ENCODE measurements at regions not wholly inside any gene's neighbourhood (a gene's known extent, or its start where the extent isn't known, plus 50 kb on each side); places are given as distances from the start of the nearest gene placed in this dataset.

DNA sequence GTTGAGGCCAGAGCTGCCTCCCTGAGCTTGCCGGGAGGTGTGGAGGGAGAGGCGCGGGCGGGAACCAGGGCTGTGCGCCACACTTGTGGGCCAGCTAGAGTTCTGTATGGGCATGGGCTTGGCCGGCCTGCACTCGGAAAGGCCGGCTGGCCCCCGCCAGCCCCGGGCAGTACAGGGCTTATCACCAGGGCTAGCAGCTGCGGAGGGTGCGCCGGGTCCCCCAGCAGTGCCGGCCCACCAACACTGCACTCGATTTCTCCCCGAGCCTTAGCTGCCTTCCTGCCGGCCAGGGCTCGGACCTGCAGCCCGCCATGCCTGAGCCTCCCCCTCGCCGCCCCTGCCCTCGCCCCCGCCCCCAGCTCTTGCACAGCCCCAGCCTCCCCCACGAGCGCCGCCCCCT lies 472.7 kb downstream of the TFAP2A start:
- Mint-ChIP-seq H3K4me1 (no peaks in the 10 kb centered on the region), H3K27me3 (peaks cover 0 to 4% (median 0%) of the 10 kb centered on the region in 5 donors), H3K27ac (no peak overlapping the region), H3K36me3 (peaks cover 0 to 2% (median 0%) of the 10 kb centered on the region in 3 donors), H3K4me3 (no peak overlapping the region), H3K9me3 (peaks cover 0 to 7% (median 2%) of the 10 kb centered on the region in 9 donors)
- ATAC-seq: no peak
- POLR2A ChIA-PET: no interaction called here
- DNase-seq: no peak

DNA sequence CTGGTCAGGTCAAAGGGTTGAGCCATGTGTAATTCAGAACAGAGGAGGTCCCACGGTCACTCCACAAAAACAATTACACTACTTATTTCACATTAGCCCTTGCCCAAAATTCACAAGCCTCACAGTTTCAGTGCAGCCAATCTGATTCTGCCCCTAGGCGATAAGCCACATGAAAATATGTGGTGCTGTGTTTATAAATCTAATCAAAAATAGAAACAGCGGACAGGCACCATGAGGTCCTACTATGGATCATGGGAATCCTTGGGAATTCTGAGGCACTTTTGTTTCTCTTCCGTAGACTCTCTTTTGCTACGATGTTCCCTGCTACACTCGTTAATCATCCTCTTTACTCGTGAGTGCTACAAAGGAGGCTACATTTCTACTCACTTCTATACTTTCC lies 476.1 kb downstream of the TFAP2A start:
- Mint-ChIP-seq H3K36me3 (peaks cover 0 to 2% (median 0%) of the 10 kb centered on the region in 3 donors), H3K4me3 (no peak overlapping the region), H3K4me1 (no peaks in the 10 kb centered on the region), H3K9me3 (peaks cover 0 to 5% (median 0%) of the 10 kb centered on the region in 9 donors), H3K27me3 (peaks cover 0 to 4% (median 0%) of the 10 kb centered on the region in 5 donors), H3K27ac (no peak overlapping the region)
- ATAC-seq (no peak), DNase-seq (no peak)
- POLR2A ChIA-PET: no interaction called here

DNA sequence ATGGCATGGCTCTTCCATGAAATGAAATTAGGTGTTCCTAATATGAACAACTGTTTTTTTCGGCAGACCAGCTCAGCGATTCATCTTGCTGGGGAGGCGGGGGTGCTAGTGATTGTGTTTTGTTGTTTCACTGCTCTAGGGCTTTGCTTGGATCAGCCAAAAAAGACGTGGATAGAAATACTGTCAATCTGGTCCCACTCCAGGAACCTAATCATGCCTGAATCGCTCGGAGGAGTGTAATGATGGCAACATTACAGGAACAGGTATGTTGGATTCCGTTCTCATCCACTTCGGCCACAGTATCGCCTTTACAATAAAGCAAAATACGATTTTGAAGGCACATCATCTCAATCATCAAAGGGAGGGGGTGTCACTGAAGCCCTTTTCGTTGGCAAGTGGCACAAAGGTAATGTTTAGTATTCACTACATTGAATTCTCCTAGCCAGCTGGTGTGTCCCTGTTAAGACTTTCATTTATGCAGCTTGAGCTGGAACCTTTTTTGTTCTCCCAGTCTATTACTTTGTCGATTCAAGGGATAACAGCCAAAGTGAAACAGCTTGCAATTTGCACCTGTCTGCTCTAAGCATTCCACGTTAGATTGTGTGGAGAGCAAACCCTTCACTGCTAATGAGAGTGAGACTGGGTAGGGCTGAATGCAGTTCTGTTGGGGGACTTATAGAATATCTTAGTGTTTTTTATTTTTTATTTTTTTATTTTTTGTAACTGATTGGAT lies 477.7 kb downstream of the TFAP2A start:
- Mint-ChIP-seq H3K4me3 (no peak overlapping the region), H3K4me1 (no peaks in the 10 kb centered on the region), H3K36me3 (peaks cover 0 to 2% (median 0%) of the 10 kb centered on the region in 3 donors), H3K9me3 (peaks cover 0 to 5% (median 0%) of the 10 kb centered on the region in 9 donors), H3K27me3 (peaks cover 0 to 4% (median 0%) of the 10 kb centered on the region in 5 donors), H3K27ac (no peak overlapping the region)
- POLR2A ChIA-PET: no interaction called here
- DNase-seq (no peak), ATAC-seq (no peak)

DNA sequence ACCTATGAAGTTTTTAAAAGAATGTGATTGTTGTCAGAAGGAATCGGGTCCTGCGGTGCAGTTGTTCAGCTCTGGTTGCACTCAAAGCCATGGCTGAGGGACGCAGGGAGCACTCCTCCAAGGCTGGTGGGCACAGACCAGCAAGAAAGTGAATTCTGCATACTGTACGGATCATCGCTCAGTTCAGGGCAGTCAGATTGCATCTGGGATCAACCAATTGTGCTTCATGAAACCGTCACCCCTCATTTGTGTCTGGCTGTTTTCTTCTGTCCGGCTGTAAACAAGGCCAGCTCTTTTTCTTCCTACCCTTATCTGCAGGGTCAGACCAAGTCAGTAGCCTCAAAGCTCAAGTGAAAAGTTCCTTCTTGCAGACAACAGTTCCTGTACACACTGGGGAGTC lies 478.3 kb downstream of the TFAP2A start:
- peaks cover 0 to 2% (median 0%) of the 10 kb centered on the region in 3 donors for H3K36me3 Mint-ChIP-seq
- no peak for DNase-seq
- H3K9me3 Mint-ChIP-seq: peaks cover 0 to 5% (median 0%) of the 10 kb centered on the region in 9 donors
- H3K4me3 Mint-ChIP-seq: no peak overlapping the region
- ATAC-seq: no peak
- no peaks in the 10 kb centered on the region for H3K4me1 Mint-ChIP-seq
- no peak overlapping the region for H3K27ac Mint-ChIP-seq
- peaks cover 0 to 1% (median 0%) of the 10 kb centered on the region in 5 donors for H3K27me3 Mint-ChIP-seq
- POLR2A ChIA-PET: no interaction called here

DNA sequence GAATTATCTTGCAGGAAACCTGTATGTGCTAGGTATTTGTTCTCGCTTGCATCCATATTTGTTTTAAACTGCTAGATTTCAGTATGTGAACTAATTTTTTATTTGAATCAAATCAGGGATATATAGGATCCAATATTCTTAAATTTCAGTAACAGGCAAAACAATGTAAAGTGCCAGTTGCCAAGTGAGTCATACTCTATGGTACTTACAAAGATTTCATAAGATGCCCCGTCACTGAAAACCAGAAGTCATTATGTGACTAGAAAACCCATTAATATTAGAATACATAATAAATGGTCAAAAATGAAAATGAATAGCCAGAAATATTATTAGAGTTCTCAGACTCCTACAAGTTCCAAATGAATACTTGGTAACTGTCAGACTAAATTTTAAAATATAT lies 481.2 kb downstream of the TFAP2A start:
- no peaks in the 10 kb centered on the region for H3K27me3 Mint-ChIP-seq
- H3K9me3 Mint-ChIP-seq: peaks cover 0 to 5% (median 0%) of the 10 kb centered on the region in 9 donors
- no peaks in the 10 kb centered on the region for H3K36me3 Mint-ChIP-seq
- DNase-seq (no peak), ATAC-seq (no peak)
- no peak overlapping the region for H3K27ac Mint-ChIP-seq
- no peak overlapping the region for H3K4me3 Mint-ChIP-seq
- POLR2A ChIA-PET: no interaction called here
- H3K4me1 Mint-ChIP-seq: no peaks in the 10 kb centered on the region

DNA sequence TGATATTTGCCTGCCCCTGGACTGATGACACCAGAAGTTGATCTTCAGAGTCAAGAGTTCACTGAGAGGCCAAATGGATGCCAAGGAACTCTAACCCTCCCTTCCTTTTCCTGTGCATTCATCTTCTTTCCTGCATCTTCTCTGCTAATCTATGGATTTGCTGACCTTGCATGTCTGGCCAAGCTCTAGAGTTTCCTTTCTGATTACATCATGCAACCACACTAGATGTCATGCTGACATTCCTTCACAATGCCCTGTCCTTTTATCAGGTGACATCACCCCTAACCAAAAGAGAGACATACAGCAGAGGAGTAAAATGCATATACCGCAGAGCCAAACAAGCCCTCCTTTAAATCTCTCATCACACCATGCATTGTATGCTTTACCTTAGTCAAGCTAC lies 487.6 kb downstream of the TFAP2A start:
- Mint-ChIP-seq H3K4me1 (no peaks in the 10 kb centered on the region), H3K4me3 (no peak overlapping the region), H3K27me3 (peaks cover 0 to 9% (median 0%) of the 10 kb centered on the region in 5 donors), H3K36me3 (no peaks in the 10 kb centered on the region), H3K27ac (no peak overlapping the region), H3K9me3 (peaks cover 0 to 25% (median 6%) of the 10 kb centered on the region in 9 donors)
- POLR2A ChIA-PET: no interaction called here
- no peak for DNase-seq
- ATAC-seq: no peak

DNA sequence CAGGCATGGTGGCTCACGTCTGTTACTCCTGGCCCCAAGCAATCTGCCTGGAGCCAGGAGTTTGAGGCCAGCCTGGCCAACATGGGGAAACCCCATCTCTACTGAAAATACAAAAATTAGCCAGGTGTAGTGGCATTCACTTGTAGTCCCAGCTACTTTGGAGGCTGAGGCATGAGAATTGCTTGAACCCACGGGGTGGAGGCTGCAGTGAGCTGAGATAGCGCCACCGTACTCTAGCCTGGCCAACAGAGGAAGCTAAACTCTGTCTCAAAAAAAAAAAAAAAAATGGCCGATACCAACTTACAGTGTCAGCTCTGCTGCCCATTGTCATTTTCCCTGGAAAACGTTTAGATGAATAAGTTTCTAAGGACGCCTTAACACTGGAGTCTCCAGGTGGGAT lies 489.9 kb downstream of the TFAP2A start:
- ATAC-seq (no peak), DNase-seq (no peak)
- H3K4me3 Mint-ChIP-seq: no peak overlapping the region
- H3K4me1 Mint-ChIP-seq: no peaks in the 10 kb centered on the region
- H3K27ac Mint-ChIP-seq: no peak overlapping the region
- POLR2A ChIA-PET: no interaction called here
- H3K27me3 Mint-ChIP-seq: peaks cover 0 to 9% (median 0%) of the 10 kb centered on the region in 5 donors
- peaks cover 4 to 25% (median 7%) of the 10 kb centered on the region in 9 donors for H3K9me3 Mint-ChIP-seq
- H3K36me3 Mint-ChIP-seq: no peaks in the 10 kb centered on the region

DNA sequence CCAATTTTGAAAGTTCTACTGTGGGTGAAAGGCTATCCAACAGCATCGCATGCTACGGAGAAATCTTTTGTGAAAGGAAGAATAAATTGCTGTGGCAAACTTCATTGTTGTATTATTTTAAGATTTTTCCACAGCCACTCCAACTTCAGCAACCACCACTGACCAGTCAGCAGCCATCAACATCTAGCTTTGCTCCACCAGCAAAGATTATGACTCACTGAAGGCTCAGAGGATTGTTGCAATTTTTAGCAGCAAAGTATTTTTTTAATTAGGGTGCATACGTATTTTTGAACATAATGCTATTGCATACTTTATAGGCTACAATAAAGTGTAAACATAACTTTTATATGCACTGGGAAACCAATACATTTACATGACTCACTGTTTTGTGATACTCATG lies 493.5 kb downstream of the TFAP2A start:
- POLR2A ChIA-PET: no interaction called here

DNA sequence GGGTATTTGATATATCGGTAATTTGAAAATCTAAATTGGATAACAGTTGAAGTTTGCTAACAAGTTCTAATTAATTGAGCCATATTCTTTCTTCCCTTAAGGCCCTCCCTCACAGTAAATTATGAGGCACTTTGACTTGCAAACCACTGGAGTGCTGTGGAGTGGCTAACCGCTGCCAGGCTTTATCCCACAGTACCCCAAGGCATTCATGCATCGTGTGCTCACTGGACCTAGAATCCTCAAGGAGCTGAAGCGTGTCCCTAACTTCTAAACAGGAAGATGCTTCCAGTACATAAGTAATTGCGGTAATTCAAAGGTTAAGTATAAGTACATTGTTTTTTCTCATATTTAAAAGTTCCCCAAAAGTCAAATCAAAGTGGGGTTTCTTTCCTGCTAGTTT lies 499.9 kb downstream of the TFAP2A start:
- DNase-seq (no peak), ATAC-seq (no peak)
- H3K36me3 Mint-ChIP-seq: peaks cover 0 to 6% (median 0%) of the 10 kb centered on the region in 3 donors
- H3K4me1 Mint-ChIP-seq: no peaks in the 10 kb centered on the region
- H3K27ac Mint-ChIP-seq: no peak overlapping the region
- POLR2A ChIA-PET: no interaction called here
- peaks cover 0 to 7% (median 0%) of the 10 kb centered on the region in 5 donors for H3K27me3 Mint-ChIP-seq
- no peak overlapping the region for H3K4me3 Mint-ChIP-seq
- H3K9me3 Mint-ChIP-seq: peaks cover 0 to 19% (median 5%) of the 10 kb centered on the region in 9 donors

More for the DNA sequence above, 493.5 kb downstream of the TFAP2A start:
- Mint-ChIP-seq H3K36me3 (peaks cover 0 to 6% (median 0%) of the 10 kb centered on the region in 3 donors), H3K9me3 (peaks cover 0 to 23% (median 8%) of the 10 kb centered on the region in 9 donors), H3K27ac (no peak overlapping the region), H3K4me3 (no peak overlapping the region), H3K27me3 (peaks cover 0 to 11% (median 0%) of the 10 kb centered on the region in 5 donors), H3K4me1 (no peaks in the 10 kb centered on the region)
- no peak for DNase-seq
- no peak for ATAC-seq

DNA sequence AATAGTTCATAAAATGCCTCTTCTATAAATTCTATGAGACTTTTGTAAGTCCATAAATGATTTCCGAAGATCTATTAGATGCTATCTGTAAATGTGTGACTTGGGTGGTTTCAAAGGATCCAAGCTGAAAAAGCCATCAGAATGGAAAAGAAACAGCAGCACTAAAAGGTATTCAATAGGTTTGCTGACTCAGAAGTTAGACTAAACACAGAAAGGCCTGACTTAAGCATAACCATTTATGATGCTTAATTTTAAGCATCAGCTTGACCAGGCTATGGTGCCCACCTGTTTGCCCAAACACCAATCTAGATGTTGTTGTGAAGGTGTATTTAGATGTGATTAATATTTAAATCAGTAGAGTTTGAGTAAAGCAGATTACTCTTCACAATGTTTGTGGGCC lies 513.5 kb downstream of the TFAP2A start:
- Mint-ChIP-seq H3K4me1 (no peaks in the 10 kb centered on the region), H3K36me3 (no peaks in the 10 kb centered on the region), H3K9me3 (peaks cover 0 to 4% (median 2%) of the 10 kb centered on the region in 9 donors), H3K4me3 (no peak overlapping the region), H3K27ac (no peak overlapping the region), H3K27me3 (no peaks in the 10 kb centered on the region)
- POLR2A ChIA-PET: no interaction called here
- DNase-seq: no peak
- ATAC-seq: no peak

DNA sequence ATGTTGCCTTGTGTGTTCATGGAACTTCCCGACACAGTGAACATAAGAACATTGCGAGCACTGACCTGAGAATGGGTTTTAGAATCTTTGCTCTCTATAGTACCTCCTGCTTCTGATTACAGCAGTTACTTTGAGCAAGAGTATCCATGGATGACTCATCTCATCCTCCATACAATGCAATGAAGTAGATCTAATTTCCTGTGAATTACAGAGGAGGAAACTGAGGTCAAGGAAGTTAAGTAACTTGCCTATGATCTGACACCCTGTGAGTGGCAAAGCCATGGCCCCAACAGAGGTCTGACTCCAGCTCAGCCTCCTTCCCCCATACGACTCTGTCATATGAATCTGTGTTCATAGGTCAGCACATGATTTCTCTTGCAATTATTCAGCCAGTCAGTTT lies 518.1 kb downstream of the TFAP2A start:
- Mint-ChIP-seq H3K4me3 (no peak overlapping the region), H3K27ac (no peak overlapping the region), H3K9me3 (peaks cover 0 to 20% (median 3%) of the 10 kb centered on the region in 9 donors), H3K4me1 (no peaks in the 10 kb centered on the region), H3K27me3 (no peaks in the 10 kb centered on the region), H3K36me3 (no peaks in the 10 kb centered on the region)
- ATAC-seq (no peak), DNase-seq (no peak)
- POLR2A ChIA-PET: no interaction called here

DNA sequence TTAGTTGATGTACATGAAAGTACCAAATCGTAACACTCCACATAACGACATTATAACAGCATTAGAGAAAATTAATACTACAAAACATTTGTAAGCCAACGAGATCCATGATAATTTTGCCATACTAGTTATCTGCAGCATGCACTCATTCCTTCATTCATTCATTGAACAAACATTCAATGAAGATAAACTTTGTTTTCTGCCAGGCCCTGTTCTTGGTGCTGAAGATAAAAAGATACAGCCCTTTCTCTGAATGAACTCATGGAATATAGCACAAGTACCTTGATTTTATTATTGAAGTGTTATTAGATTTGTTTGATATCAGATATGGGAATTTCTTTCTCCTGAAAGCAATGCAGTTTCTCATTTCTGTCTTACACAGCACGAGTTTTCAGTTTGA lies 524.0 kb downstream of the TFAP2A start:
- ATAC-seq: no peak
- peaks cover 3 to 29% (median 9%) of the 10 kb centered on the region in 9 donors for H3K9me3 Mint-ChIP-seq
- H3K36me3 Mint-ChIP-seq: peaks cover 0 to 3% (median 0%) of the 10 kb centered on the region in 3 donors

DNA sequence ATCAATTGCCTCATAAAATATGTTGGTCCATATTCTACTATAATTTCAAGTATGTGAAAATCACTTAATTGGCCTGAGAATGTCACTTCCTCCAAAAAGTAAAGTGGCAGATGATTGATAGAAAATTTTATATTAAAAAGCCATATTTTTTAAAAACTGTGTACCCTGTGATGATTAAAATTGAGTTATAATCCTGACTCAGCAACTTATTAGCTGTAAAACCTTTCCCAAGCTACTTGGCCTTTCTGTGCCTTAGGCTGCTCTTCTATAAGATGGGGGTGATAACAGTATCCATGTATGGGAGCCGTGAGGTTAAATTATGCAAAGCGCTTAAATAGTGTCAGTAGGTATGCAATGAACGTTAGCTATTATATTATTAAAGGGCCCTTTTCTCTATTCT lies 524.4 kb downstream of the TFAP2A start:
- Mint-ChIP-seq H3K4me1 (no peaks in the 10 kb centered on the region), H3K27me3 (no peaks in the 10 kb centered on the region), H3K4me3 (no peak overlapping the region), H3K36me3 (peaks cover 0 to 4% (median 0%) of the 10 kb centered on the region in 3 donors), H3K9me3 (peaks cover 3 to 29% (median 11%) of the 10 kb centered on the region in 9 donors), H3K27ac (no peak overlapping the region)
- DNase-seq: no peak
- POLR2A ChIA-PET: no interaction called here
- no peak for ATAC-seq

More for the DNA sequence above, 524.0 kb downstream of the TFAP2A start:
- Mint-ChIP-seq H3K27me3 (no peaks in the 10 kb centered on the region), H3K4me1 (no peaks in the 10 kb centered on the region), H3K4me3 (no peak overlapping the region), H3K27ac (no peak overlapping the region)
- POLR2A ChIA-PET: no interaction called here
- no peak for DNase-seq

DNA sequence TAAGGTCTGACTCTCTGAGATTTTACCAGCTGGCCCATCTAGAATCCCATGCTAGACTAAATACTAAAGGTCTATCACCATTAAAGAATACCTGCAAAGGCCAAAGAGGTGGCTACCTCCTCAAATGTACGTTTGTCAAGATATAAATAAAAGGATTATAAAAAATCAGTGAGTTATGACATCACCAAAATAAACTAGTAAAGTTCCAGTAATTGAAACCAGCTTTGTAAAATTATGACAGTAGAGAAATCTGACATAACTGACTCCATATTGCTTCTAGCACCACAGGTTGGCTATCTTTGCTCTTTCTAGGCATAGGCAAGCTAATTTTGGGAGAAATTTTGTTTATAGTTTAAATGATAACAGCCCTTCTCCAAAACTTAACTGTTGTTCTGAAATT lies 536.3 kb downstream of the TFAP2A start:
- DNase-seq: no peak
- Mint-ChIP-seq H3K27me3 (peaks cover 0 to 1% (median 0%) of the 10 kb centered on the region in 5 donors), H3K4me3 (no peak overlapping the region), H3K4me1 (no peaks in the 10 kb centered on the region), H3K27ac (no peak overlapping the region), H3K36me3 (peaks cover 0 to 8% (median 1%) of the 10 kb centered on the region in 3 donors), H3K9me3 (peaks cover 7 to 37% (median 21%) of the 10 kb centered on the region in 9 donors)
- POLR2A ChIA-PET: no interaction called here
- ATAC-seq: no peak

Data from naive thymus-derived CD8-positive, alpha-beta T cell (primary cell).